Panc1 (cell line): ENCODE measurements at regions not wholly inside any gene's neighbourhood (a gene's known extent, or its start where the extent isn't known, plus 50 kb on each side); places are given as distances from the start of the nearest gene placed in this dataset.

Experiments used
- ATAC-seq: fragments of 200-7000 bp; cut with Tn5 transposase; 2 replicates; pipeline ENCODE4 v1.9.1; 2020; ENCODE audit warnings: mild to moderate bottlenecking, moderate library complexity
- BruUV-seq: library from RNA; stranded (reverse); fragments of 400-500 nt; replicated peaks from 2 replicates; lab custom pipeline; 2021; lab: Mats Ljungman, UMichigan
- CTCF ChIA-PET: fragments of 300-600 bp; sonication (Branson Sonifier 250); formaldehyde crosslinking; loops from one replicate; lab custom pipeline; 2022; ENCODE audit warnings: antibody characterized with exemption; lab: Charles Lee
- POLR2A ChIA-PET: fragments of 300-600 bp; sonication (Branson Sonifier 250); formaldehyde crosslinking; loops from one replicate; lab custom pipeline; 2022; ENCODE audit warnings: antibody characterized with exemption; lab: Charles Lee
- DNase-seq: peaks from one replicate; pipeline ENCODE4 v3.0.0-alpha.2; 2010; ENCODE audit warnings: low read depth, low spot score
- H3K27ac ChIP-seq: 2 replicates; pipeline ENCODE4 v1.5.1; 2011; ENCODE audit warnings: mild to moderate bottlenecking, low read length, inconsistent platforms
- H3K27me3 ChIP-seq: fragments of 200-500 bp; sonication (Bioruptor generic); 2 replicates; pipeline ENCODE4 v1.6.0; 2014; ENCODE audit warnings: low read length, inconsistent platforms; ENCODE audit not compliant: control insufficient read depth, insufficient read depth
- H3K36me3 ChIP-seq: fragments of 200-500 bp; sonication (Bioruptor generic); 2 replicates; pipeline ENCODE4 v1.5.1; 2014; ENCODE audit warnings: inconsistent platforms, mild to moderate bottlenecking, low read length, moderate library complexity; ENCODE audit not compliant: control insufficient read depth, insufficient read depth
- H3K4me1 ChIP-seq: 2 replicates; pipeline ENCODE4 v1.5.1; 2011; ENCODE audit warnings: inconsistent platforms, mild to moderate bottlenecking, low read length, moderate library complexity; ENCODE audit not compliant: control insufficient read depth, insufficient read depth
- H3K4me3 ChIP-seq, 2 experiments: 2 replicates each; pipeline ENCODE4 v1.5.1; 2011 to 2012; ENCODE audit warnings: low read depth in 2 of 2, low read length in 2 of 2, mild to moderate bottlenecking in 2 of 2, inconsistent platforms in 1 of 2, moderate library complexity in 1 of 2
- H3K9me3 ChIP-seq: fragments of 200-500 bp; sonication (Bioruptor generic); 2 replicates; pipeline ENCODE4 v1.5.1; 2014; ENCODE audit warnings: low read depth, mild to moderate bottlenecking, inconsistent platforms, low read length, moderate library complexity; ENCODE audit not compliant: control insufficient read depth, insufficient read depth
- CTCF ChIP-seq: fragments of 450-650 bp; IDR thresholded peaks from 2 replicates; pipeline ENCODE4 v1.5.1; 2017; ENCODE audit warnings: mild to moderate bottlenecking
- POLR2AphosphoS5 ChIP-seq: IDR thresholded peaks from 2 replicates; pipeline ENCODE4 v1.6.1; 2012; ENCODE audit warnings: mild to moderate bottlenecking, low read depth, low read length, moderate library complexity
- REST ChIP-seq, 2 experiments: IDR thresholded peaks; 2 replicates each; pipeline ENCODE4 v1.6.1; 2011 to 2012; ENCODE audit warnings: low read depth in 2 of 2, control low read depth in 1 of 2, low read length in 1 of 2, mild to moderate bottlenecking in 1 of 2, moderate library complexity in 1 of 2; ENCODE audit not compliant: insufficient read depth in 1 of 2
- SIN3A ChIP-seq: IDR thresholded peaks from 2 replicates; pipeline ENCODE4 v1.6.1; 2012; ENCODE audit warnings: low read depth, mild to moderate bottlenecking, low read length, moderate library complexity, borderline replicate concordance; ENCODE audit not compliant: insufficient read depth
- TCF7L2 ChIP-seq: IDR thresholded peaks from 2 replicates; pipeline ENCODE4 v1.6.1; 2011; ENCODE audit warnings: mild to moderate bottlenecking, low read depth, low read length, inconsistent platforms
- in situ Hi-C: cut with HindIII; loops from 2 replicates; pipeline ENCODE4 v1.10.0; 2016; ENCODE audit warnings: low sequenced_read_pairs, low pct_unique_long_range_greater_than_20kb
- intact Hi-C: fragments of 100-400 bp; cut with micrococcal nuclease; formaldehyde crosslinking; loops from one replicate; pipeline ENCODE4 v1.10.0; 2022; ENCODE audit not compliant: unreplicated experiment

- Histone ChIP-seq H3K9me3 (no peaks in the 10 kb centered on the region), H3K27me3 (no peaks in the 10 kb centered on the region), H3K4me3 (no peak overlapping the region), H3K36me3 (no peaks in the 10 kb centered on the region), H3K27ac (no peak overlapping the region), H3K4me1 (no peaks in the 10 kb centered on the region)
- ATAC-seq, result no peak
- intact Hi-C loops, result no loop called here
- no peak for TF ChIP-seq CTCF
- no peak for TF ChIP-seq POLR2AphosphoS5
- no peak for TF ChIP-seq SIN3A
- no peak for TF ChIP-seq REST (IDR thresholded peaks at IDR 0.05; ENCODE audit: insufficient read depth in 1 of 2, low read depth in 2 of 2, low read length in 1 of 2)
- TF ChIP-seq TCF7L2, result no peak
- ChIA-PET POLR2A (no interaction called here), CTCF (no interaction called here)
- in situ Hi-C loops, result no loop called here
- no peak for DNase-seq
- no TSS peak for BruUV-seq
Measured at GRCh38 chr16:50425648-50426047, 56.9 kb upstream of the BRD7 start.

- ATAC-seq, result no peak
- in situ Hi-C loops (no loop called here), intact Hi-C loops (no loop called here)
- Histone ChIP-seq H3K4me1 (no peaks in the 10 kb centered on the region), H3K9me3 (no peaks in the 10 kb centered on the region), H3K27ac (no peak overlapping the region), H3K36me3 (no peaks in the 10 kb centered on the region), H3K27me3 (no peaks in the 10 kb centered on the region), H3K4me3 (no peak overlapping the region)
- POLR2A ChIA-PET, result no interaction called here
- no peak for DNase-seq
- no peak for TF ChIP-seq TCF7L2
- no peak for TF ChIP-seq CTCF
- TF ChIP-seq REST (IDR thresholded peaks at IDR 0.05; ENCODE audit: insufficient read depth in 1 of 2, low read depth in 2 of 2, low read length in 1 of 2), result no peak
- BruUV-seq, result no TSS peak
- CTCF ChIA-PET, result no interaction called here
Measured at GRCh38 chr16:50425044-50425443, 56.3 kb upstream of the BRD7 start.
